ENCODE measurements at regions not wholly inside any gene's neighbourhood (a gene's known extent, or its start where the extent isn't known, plus 50 kb on each side); places are given as distances from the start of the nearest gene placed in this dataset.
"Not testable (repeated sequence)": the region's sequence is repeated elsewhere in the genome, so short reads cannot be mapped to it uniquely, and the experiment has no call there.

DNA sequence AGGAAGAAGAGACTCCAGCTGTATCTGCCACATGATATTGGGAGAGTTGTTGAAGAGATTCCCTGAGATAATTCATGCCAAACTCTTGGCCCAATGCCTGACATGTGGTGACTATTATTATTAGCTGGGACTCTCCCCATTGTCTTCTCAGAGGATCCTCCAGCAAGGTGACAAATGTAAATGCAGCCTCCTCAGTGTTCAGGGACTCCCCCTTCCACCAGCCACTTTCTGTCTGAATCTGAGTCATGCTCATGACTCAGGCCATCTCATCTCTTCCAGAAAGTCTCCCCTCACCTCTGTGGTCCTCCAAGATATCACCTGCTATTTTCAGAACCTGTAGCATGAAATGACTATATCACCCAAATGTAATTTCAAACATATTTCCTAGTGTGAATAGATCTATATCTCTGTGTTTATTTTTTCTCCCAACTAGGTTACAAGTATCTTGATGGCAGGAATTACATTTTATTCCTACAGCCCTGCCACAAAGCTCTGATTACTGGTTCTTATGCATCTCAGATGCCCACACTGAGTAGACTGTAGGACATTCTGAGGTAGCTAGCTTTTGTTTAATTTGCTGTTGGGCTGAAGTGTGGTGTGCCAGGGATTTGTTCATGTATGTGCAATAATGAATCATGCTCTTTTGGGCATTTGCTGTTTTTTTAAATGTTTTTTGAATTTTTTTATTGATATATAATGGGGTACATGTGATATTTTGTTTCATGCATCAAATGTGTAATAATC is 126.6 kb upstream of the IL12B start:
- DNase-seq = no peak

DNA sequence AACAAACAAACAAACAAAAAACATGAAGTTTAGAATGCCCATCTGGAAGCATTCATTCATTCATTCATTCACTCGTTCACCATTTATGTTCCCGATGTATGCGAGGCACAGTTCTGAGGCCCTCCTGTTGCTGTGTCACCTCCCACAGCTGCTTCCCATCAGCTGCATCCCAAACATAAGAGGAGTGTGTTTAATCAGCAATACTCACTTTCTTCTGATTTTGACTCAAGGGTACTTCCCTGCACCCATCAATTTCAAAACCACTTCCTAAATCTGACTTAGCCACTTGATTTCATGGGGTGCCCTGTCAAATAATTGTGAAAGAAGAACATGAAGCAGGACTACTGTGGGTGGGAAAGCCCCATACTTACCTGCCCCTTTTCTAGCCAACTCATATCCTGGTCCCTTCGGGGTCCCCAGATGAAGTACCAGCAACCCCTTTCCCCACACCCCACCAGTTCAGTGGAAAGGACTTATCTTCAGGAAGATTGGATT is 128.0 kb upstream of the IL12B start:
- DNase-seq = no peak

DNA sequence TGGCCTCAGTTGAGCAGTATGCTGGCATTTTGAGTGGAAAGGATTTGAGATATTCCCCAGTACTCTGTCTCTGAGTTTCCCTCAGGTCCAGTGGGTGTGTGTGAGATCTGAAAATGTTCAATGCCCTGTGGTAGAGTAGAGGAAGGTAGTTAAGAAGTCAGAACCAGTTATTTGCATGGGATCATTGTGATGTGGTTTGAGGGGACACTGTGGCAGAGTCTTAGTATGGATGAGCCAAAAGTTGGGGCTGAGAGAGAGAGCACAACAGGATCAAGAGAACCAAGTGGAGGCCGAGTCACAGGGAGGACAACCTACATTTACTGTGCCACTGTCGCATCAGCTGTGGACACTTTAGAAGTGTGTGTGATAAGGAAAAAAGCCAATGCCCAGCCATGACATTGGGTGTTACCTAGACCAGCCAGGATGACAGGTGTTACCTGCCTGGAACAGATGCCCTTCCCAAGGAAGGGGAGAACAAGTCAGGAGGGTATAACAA is 128.9 kb upstream of the IL12B start:
- DNase-seq = no peak

DNA sequence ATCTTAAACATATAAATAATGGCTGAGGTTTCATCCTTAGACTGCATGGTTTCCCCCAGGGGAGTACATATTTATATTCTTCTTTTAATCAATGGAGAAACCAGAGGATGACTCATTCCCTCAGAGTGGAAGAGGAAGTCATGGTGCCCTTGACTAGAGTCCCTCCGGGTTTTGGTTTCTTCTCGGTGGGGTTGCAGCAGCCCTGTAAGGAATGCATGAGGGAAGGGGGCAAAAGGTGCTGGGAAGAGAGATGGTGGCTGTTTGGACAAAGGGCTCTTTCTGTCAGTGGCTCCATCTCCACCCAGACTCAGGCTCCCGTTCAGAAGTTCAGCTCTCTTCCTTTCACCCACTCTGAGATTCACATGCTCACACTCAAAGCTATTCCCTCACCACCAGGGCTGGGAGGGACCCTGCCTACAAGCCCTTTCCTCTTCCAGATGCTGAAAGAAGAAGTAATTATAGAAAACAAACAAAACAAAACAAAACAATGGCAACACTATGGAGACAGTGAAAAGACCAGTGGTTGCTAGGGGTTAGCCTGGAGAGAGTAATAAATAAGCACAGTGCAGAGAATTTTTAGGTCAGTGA is 129.8 kb upstream of the IL12B start:
- no peak for DNase-seq

DNA sequence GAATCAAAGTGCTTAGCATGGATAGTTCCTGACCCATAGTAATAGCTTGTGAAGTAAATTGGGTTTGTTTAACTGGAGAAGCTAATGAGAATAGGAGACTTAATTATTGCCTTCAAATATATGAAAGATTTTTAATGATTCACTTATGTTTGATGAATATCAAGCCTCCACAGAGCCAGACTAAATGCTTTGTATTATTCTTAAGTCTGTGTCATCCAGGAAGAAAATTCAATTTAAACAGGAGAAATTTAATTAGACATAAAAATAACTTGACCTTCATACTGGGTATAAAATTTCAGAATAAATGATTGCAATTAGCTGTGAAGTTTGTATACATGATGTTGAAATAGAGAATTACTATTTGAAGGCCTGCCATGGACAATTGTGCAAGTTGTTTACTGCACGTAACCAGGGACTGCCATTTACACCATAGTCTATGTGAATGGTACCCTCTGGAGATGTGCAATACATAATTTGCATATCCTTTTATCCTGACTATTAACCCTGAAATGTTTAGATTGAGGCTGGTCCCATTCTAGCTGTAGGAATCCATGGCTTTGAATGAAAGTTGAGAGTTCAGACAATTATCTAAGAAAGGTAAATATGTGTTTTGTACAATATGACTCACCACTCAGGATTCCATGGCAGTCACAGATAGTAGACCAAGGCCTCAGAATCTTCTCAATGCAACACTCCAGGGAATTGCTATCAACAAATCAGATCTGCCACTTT is 133.5 kb upstream of the IL12B start:
- no peak for DNase-seq

DNA sequence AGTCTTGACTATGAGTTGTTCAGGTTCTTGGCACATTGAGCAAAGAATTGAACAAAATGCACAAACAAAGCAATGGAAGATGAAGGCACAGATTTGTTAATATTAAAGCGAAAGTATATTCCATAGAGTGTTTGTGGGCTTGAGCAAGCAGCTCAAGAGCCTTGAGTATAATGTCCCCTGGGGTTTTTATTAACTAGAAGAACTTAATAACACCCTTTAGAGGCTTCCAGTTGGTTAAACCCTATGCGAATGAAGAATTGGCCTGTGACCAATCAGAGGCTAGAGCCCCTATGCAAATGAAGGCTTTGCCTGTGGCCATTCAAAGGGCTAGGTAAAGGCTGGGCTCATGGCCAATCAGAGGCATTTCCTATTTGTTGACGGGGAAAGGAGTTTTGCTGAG is 135.3 kb upstream of the IL12B start:
- DNase-seq = no peak

DNA sequence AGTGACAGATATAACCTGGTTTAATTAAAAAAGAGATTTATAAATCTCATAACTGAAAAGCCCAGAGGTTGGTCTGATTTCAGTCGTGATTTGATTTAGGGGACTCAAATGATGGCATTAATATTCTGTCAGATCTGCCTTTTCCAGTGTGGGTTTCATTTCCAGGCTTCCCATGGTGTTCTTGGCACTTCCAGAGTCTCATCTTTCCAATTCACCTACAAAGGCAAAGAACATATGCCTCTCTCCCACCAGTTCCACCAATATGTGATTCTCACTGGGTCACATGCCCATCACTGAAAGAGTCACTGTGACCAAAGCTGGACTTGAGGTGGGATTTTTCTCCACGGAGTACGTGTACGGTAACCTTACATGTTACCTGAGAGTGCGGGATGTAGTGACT is 137.4 kb upstream of the IL12B start:
- DNase-seq = no peak

DNA sequence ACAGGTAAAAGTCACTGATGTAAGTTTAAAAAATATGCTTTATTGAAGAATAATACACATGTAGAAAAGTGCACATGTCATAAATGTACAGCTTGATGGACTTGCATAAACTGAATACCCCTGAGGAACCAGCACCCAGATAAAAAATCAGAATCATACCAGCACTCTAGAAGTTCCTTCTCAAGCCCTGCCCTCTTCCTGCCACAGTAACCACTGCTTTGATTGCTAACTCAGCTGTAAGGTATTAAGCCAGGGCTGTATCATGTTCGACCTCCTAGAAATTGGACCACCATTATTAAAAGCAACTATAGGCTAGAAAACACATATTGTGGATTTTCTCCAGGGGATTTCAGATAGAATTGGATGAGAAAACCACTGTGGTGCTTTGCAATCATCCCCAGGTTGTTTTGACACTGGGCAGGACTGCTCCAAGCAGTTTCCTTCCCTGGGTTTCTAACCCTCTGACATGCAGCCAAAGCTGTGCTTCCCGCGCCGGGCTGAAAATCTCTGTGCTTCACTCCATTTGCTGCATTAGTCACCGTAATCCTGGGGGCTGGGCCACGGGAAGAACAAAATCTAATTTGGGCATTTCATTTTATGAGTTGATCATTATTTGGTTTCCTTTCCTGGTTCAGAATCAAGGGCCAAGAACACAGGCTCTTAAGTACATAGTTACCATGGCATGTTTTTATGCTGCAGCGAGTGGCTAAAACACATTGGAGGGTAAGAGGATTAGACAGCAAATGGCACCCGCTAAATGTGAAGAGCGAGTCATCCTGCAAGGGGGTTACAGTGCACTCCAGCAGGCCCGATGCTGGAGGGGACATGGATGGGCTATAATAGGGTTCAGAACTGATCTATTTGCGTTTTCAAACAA is 139.4 kb upstream of the IL12B start:
- DNase-seq = no peak

DNA sequence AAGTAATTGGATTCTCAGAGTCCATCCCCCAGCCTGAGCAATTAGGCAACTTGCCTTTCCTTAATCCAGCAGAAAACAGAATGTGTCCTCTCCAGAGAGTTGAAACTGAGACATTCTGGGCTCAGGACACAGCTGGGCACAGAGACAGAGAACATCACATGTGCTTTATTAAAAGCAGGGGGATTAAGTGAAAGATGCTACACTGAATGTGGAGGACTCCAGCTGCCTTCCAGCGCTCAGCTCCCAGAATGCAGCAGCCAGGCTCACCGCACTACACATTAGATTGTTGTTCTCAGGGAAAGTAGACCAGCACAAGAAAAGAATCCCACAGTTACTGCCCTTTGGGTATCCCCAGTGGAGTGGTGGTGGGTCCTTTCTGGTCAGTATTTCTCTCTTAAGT is 141.6 kb upstream of the IL12B start:
- no peak for DNase-seq

DNA sequence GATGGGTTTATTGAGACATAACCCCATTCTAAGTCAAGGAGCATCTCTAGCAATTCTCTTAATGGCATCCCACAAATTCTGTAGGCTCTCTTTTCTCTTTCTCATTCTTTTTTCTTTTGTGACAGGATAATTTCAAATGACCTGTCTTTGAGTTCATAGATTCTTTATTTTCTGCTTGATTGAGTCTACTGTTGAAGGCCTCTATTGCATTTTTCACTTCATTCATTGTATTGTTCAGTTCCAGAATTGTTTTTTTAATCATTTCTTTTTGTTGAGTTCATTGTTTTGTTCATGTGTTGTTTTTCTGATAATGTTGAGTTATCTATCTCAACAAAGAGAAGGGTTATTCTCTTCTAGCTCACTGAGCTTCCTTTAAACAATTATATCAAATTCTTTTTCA is 144.7 kb upstream of the IL12B start:
- no peak for DNase-seq

DNA sequence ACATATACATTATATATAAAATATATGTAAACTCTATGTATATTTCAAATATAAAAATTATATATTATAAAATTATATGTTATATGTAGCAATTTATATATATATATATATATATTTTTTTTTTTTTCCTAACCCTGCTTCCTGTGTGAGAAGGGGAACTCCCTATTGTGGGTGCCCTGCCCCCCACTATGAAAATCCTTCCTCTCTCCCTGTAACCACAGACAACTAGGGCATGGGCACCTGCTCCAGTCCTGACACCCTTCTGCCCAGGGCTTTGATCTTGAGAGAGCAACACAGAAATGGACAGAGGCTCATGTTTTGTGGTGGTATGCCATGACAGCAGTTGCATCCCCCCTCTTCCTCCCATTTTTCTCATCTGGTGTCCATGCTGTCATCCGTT is 148.7 kb upstream of the IL12B start:
- no peak for DNase-seq

DNA sequence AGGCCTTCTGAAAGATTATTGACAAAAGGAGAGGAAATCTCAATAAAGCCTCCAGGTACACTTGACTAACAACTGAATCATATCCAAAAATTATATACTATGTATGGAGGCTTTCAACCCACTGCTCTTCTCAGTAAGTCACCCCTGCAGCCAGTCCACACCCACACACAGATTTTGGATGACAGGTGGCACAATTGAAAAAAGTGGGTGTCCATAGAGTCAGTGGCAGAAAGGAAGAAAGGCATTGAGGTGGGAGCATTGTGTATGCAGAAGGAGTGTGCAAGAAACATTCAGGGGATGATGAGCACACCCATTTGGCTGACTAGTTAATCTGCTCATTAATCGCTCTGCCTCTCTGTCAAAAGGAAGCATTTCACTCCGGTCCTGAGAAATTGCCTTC is 150.6 kb upstream of the IL12B start:
- DNase-seq = no peak

DNA sequence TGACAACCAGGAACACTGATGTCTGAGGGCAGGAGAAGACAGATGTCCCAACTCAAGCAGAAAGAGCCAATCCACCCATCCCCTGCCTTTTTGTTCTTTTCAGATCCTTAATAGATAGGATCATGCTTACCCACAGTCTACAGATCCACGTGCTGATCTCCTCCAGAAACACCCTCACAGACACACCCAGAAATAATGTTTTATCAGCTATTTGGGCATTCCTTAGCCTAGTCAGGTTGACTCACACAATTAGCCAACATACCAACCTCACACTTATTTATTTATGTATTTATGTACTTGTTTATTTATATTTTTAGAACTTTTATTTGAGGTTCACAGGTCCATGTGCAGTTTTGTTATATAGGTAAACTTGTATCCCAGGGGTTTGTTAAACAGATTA is 151.5 kb upstream of the IL12B start:
- no peak for DNase-seq

DNA sequence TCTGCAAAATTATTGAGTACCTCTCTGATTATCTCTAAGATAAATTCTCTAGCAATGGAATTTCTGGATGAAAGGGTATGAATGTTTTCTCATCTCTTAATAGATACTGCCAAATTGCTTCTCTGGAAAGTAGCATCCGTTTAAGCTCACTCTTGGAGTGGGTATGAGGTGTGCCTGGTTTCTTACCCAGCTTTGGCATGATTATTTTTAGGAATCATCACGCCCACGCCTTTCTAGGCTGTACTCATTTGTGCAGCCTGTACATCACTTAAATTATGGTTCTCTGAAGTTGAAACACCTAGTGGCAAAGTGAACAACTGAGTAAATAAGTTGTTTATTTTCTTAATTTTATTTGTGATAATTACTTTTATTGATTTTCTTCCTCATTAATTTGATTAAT is 156.5 kb upstream of the IL12B start:
- DNase-seq = no peak

DNA sequence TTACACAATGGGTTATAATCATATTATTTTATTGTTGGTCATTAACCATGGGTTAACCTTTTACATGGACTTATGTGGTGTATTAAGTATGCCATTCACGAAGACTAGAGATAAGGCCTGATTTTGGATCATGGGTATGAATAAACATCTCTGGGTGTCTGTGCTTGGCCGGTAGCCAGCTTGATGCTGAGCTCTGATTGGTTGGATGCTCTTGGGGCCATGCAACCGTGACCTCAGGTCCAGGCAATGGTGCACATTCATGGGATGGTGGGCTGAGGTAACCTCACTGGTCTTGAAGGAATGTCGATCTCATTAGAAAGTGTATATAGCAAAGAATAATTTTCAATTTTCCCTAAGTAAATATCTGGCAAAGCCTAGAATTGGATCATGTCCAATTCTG is 158.2 kb upstream of the IL12B start:
- DNase-seq = no peak

DNA sequence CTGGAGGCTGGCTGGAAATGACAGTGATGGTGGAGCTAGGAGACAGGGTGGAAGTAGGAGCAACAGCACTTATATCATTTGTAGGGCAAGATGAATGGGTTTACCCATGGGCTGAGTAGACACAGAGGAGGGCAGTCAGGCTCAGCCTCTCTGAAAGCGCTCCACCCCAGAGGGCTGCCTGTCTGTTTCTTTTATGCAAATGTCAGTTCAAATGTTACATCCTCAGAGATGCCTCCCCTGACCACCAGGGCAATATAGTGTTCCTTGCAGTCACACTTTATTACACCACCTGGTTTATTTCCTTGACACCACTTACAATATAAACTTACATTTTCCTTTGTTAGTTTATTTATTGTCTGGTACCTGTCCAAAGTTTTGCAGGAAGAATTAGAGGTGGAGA is 159.5 kb upstream of the IL12B start:
- no peak for DNase-seq

DNA sequence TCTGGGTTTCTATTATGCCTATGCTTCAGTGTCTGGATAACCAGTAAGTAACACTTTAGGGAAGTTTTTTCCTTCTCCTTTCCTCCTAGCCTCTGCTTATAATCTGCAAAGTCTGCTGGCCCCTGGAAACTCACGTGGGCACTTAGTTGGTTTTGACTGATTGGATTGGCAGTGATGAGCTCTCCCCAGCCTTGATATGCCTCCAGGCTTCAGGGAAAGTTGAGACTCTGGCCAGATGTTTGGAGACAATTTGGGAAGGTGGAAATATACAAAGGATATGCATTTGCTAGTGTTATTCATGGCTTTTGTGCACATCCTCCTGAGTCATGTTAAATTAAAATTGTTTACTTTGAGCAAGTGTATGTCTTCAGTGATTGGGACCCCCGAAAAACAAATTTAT is 160.2 kb upstream of the IL12B start:
- DNase-seq = no peak

DNA sequence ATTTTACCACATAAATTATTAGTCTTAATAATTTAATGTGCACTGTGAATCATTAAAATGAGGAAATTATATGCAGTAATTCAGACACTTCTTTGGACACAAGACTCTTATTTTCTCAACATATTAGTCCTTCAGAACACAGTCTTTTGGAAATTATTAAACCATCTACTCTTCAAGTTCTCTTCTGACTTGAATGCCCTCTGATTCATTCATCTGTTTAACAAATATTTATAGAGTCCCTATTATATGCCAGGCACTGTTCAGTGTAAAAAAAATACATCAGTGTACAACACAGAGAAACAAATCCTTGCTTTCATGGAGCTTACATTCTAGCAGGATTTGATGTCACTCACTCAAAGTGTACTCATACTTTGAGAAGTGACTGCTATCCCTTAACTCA is 163.4 kb upstream of the IL12B start:
- no peak for DNase-seq

DNA sequence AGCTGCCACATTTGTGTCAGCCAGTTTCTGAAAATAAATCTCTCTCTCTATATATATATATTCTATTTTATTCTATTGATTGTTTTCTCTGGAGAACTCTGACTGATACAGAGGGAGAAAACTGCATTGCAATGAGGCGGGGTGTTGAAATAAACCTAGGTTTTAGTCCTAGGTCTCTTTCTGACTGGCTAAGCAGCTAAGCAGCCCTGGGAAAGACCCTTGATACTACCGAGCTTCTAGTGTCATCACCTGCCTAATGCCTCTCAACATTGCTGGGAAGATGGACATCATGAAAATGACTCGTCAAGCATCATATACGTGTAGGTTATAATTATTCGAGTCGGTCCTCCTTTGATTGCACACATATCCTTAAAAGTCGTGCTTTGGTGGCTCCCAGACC is 166.5 kb upstream of the IL12B start:
- no peak for DNase-seq

DNA sequence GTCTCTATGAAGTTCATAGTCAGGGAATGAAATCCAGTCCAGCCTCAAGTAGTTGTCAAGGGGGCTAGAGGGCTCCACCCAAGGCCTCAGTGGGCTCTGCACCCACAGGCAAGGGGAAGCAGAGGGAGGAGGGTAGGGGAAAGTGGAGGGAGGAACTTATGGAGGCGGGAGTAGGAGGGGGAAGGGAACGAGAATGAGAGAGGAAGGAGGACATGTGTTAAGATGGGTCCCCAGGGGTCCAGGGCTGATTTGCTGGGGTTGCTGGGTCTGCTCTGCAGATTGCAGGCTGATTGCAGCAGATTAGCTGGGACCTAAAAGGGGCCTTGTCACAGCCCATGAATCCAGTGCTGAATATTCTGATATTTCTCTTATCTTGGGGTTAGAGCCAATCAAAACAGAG is 166.9 kb upstream of the IL12B start:
- no peak for DNase-seq

DNA sequence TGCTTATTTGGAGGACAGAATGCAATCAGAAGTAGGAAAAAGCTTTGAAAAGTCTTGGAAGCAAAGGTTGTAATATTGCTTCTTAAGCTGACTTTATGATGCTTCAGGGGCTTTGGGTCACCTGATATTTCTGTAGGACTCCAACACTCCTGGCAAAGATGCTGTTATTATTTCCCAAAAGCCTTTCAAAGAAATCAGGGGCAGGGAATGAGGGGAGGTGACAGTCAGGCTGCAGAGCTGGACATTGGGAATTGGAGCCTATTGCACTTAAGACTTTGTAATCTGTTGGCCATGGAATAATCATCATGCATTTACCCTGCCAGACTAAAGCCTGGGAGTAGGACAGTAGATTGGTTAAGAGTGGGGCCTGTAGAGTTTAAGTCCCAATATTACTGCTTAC is 168.3 kb upstream of the IL12B start:
- DNase-seq = no peak

DNA sequence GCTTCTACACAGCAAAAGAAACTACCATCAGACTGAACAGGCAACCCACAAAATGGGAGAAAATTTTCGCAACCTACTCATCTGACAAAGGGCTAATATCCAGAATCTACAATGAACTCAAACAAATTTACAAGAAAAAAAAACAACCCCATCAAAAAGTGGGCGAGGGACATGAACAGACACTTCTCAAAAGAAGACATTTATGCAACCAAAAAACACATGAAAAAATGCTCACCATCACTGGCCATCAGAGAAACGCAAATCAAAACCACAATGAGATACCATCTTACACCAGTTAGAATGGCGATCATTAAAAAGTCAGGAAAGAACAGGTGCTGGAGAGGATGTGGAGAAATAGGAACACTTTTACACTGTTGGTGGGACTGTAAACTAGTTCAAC is 171.8 kb upstream of the IL12B start:
- not testable (repeated sequence) for DNase-seq

DNA sequence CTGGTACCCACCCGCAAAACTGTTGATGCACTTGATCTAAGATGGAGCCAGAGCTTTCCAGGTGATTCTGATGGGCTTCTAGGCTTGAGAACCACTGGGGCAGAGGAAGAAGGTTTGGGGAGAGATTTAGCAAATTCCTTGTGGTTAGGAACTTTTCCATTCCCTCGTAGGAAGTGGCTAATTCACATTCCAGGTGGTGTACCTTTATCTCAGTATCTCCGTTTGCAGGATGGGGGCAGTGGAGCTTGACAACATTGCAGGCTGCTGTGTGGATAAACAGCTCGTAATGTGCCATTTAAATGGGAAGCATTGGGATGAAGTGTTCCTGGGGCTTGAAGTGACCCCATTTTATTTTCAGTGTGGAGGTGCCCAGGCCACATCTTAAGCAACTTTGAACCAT is 172.9 kb upstream of the IL12B start:
- no peak for DNase-seq
